H1 (cell line): ENCODE measurements at regions not wholly inside any gene's neighbourhood (a gene's known extent, or its start where the extent isn't known, plus 50 kb on each side); places are given as distances from the start of the nearest gene placed in this dataset.

Experiments used
- CTBP2 ChIP-seq: IDR thresholded peaks from 2 replicates; pipeline ENCODE4 v1.7.0; 2011; ENCODE audit warnings: borderline replicate concordance, mild to moderate bottlenecking, moderate library complexity, mixed read lengths, low read length; ENCODE audit not compliant: insufficient read depth, insufficient read length
- KDM4A ChIP-seq: IDR thresholded peaks from one replicate; pipeline ENCODE4 v1.7.1; 2012; ENCODE audit warnings: low read depth, mild to moderate bottlenecking, moderate library complexity, low read length, inconsistent platforms; ENCODE audit not compliant: severe bottlenecking
- SIX5 ChIP-seq: IDR thresholded peaks from 2 replicates; pipeline ENCODE4 v1.6.1; 2011; ENCODE audit warnings: mild to moderate bottlenecking, low read depth, low read length

- no peak for TF ChIP-seq SIX5
- no peak for TF ChIP-seq KDM4A
- TF ChIP-seq CTBP2: no peak
Observed at GRCh38 chr1:4044967-4045366, 144.9 kb upstream of the C1orf174 start (continued).
